ENCODE measurements at regions not wholly inside any gene's neighbourhood (a gene's known extent, or its start where the extent isn't known, plus 50 kb on each side); places are given as distances from the start of the nearest gene placed in this dataset.

DNA sequence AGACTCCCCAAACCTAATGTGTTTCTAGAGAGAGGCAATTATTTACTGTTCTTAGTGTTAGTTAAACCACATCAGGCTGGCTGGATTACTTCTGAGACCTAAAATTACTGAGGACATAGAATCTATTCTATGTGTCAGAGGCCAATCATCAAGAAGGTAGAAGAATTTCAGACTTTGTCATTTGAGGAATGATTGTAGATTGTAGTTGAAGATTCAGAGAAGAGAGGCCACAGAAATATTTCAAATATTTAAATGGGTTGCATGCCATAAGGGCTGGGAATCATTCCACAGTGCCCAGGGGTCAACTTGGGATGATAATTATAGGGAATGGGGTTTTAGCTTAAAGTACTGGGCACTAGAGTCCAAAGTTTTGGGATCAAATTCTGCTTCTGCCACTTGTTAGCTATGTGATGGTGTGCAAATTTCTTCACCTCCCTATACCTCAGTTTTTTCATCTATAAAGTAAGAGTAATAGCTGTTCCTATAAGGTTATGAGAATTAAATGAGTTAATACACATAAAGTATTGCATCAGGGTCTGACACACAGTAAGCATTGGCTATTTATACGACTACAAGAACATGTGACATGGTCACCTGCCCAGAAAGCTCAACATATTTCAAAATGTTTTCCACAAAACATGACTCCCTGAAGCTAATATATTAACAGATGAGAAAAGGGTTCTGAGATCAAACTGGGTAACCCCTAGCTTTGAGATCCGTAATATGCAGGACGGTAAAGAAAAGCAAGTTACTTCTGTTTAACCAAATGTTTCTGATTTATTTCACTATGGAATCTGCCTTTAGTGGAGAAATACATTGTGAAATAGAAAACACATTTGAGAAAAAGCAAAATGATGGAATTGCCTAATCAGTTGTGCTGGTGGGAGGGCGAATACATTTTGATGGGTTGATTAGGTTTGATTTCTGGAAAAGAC lies 69.7 kb upstream of the SPAG17 start:
- H3K27ac ChIP-seq (ENCODE audit: low read depth in 1 of 2, low read length in 1 of 2): no peak overlapping the region
- TF ChIP-seq, protein P1, sequence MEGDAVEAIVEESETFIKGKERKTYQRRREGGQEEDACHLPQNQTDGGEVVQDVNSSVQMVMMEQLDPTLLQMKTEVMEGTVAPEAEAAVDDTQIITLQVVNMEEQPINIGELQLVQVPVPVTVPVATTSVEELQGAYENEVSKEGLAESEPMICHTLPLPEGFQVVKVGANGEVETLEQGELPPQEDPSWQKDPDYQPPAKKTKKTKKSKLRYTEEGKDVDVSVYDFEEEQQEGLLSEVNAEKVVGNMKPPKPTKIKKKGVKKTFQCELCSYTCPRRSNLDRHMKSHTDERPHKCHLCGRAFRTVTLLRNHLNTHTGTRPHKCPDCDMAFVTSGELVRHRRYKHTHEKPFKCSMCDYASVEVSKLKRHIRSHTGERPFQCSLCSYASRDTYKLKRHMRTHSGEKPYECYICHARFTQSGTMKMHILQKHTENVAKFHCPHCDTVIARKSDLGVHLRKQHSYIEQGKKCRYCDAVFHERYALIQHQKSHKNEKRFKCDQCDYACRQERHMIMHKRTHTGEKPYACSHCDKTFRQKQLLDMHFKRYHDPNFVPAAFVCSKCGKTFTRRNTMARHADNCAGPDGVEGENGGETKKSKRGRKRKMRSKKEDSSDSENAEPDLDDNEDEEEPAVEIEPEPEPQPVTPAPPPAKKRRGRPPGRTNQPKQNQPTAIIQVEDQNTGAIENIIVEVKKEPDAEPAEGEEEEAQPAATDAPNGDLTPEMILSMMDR (IDR thresholded peaks at IDR 0.05; ENCODE audit: control extremely low read depth, extremely low read depth): no peak
- H3K4me1 ChIP-seq (ENCODE audit: control insufficient read depth in 5 of 5, insufficient read depth in 5 of 5, low read length in 5 of 5): no peaks in the 10 kb centered on the region

DNA sequence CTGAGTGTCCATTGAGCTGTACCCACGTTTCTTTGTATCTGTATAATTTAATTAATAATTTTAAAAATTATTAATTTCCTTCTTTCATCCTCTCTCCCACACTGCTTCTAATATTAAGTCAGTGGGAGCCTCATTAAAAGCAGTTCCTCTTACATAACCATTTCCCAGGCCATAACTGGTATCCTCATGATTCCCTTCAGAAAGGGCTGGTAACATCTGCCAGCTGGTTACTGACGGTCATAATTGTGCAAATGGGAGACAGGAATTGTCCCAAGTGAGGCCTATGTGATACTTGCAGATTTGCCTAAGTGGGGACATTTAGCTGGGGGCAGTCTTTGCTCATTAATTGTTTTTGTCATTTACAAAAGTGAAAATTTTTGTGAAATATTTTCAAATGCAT lies 69.0 kb upstream of the SPAG17 start:
- ATAC-seq (ENCODE audit: insufficient read depth, low FRiP score) (no peak), DNase-seq (peak in 1 of 3 donors; percentile 51)
- Histone ChIP-seq H3K27ac (ENCODE audit: low read depth in 1 of 2, low read length in 1 of 2) (no peak overlapping the region), H3K27me3 (ENCODE audit: control insufficient read depth in 3 of 3, insufficient read depth in 3 of 3, low read length in 2 of 3) (no peaks in the 10 kb centered on the region), H3K9ac (ENCODE audit: insufficient read depth in 1 of 2, low read length in 2 of 2) (no peak overlapping the region), H3K9me3 (ENCODE audit: control insufficient read depth in 4 of 4, insufficient read depth in 3 of 4, low read length in 3 of 4) (peaks cover 0 to 3% (median 0%) of the 10 kb centered on the region in 4 donors), H3K36me3 (ENCODE audit: control insufficient read depth in 4 of 4, insufficient read depth in 4 of 4, low read length in 4 of 4) (no peaks in the 10 kb centered on the region), H3K4me1 (ENCODE audit: control insufficient read depth in 5 of 5, insufficient read depth in 5 of 5, low read length in 5 of 5) (no peaks in the 10 kb centered on the region), H3K4me3 (no peak overlapping the region)
- 65 to 83% methylated on average over 2 of the region's 2 CpGs for WGBS, 2 donors
- TF ChIP-seq, protein P1 (IDR thresholded peaks at IDR 0.05; ENCODE audit: control extremely low read depth, extremely low read depth): no peak

More for the DNA sequence above, 69.7 kb upstream of the SPAG17 start:
- no peak for ATAC-seq (ENCODE audit: insufficient read depth, low FRiP score)
- H3K36me3 ChIP-seq (ENCODE audit: control insufficient read depth in 4 of 4, insufficient read depth in 4 of 4, low read length in 4 of 4): no peaks in the 10 kb centered on the region
- no peak overlapping the region for H3K9ac ChIP-seq (ENCODE audit: insufficient read depth in 1 of 2, low read length in 2 of 2)
- peak in 1 of 3 donors; percentile 34 for DNase-seq
- no peak overlapping the region for H3K4me3 ChIP-seq
- peaks cover 0 to 3% (median 0%) of the 10 kb centered on the region in 4 donors for H3K9me3 ChIP-seq (ENCODE audit: control insufficient read depth in 4 of 4, insufficient read depth in 3 of 4, low read length in 3 of 4)
- H3K27me3 ChIP-seq (ENCODE audit: control insufficient read depth in 3 of 3, insufficient read depth in 3 of 3, low read length in 2 of 3): no peaks in the 10 kb centered on the region
- 79 to 81% methylated on average over 4 of the region's 4 CpGs for WGBS, 2 donors

DNA sequence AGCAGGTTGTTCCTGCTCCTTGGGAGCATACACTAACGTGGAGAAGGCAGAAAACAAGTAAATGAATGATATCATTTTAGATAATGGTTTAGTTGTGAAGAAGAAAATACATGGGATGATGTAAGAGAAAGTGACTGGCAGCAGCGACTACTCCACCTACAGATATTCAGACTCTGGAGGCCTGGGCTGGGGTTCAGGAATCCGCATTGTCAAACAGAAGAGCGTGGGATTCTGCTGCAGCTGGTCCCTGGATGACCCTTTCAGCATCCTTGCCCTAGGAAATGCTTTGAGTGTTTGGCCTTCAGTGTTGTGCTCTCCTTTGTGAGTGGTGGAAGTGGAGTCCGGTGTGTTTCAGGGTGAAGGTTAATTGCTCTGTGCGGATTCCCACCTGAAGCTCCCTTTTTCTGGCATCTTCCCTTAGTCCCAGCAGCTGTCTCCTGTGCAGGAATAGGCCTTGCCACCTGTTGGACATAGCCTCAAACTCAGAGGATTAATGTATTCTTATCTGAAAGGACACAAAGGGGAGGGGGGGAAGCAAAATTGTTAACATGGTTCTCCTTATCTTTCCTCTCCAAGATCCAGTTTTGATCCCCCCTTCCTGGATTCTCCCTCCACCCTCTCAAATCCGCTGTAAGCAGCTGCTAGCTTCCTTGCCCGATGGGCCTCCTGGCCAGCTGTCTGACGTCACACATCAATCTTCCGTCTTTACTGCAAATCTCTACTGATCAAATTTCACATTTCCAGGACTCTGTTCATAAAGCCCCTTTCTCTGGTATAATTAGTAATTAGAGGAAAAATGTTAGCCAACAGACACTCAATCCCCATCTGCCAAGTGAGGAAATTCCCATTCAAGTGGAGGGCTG lies 68.3 kb upstream of the SPAG17 start:
- Histone ChIP-seq H3K9me3 (ENCODE audit: control insufficient read depth in 4 of 4, insufficient read depth in 3 of 4, low read length in 3 of 4) (no peaks in the 10 kb centered on the region), H3K36me3 (ENCODE audit: control insufficient read depth in 4 of 4, insufficient read depth in 4 of 4, low read length in 4 of 4) (no peaks in the 10 kb centered on the region), H3K4me3 (no peak overlapping the region), H3K27me3 (ENCODE audit: control insufficient read depth in 3 of 3, insufficient read depth in 3 of 3, low read length in 2 of 3) (no peaks in the 10 kb centered on the region), H3K9ac (ENCODE audit: insufficient read depth in 1 of 2, low read length in 2 of 2) (no peak overlapping the region), H3K27ac (ENCODE audit: low read depth in 1 of 2, low read length in 1 of 2) (no peak overlapping the region), H3K4me1 (ENCODE audit: control insufficient read depth in 5 of 5, insufficient read depth in 5 of 5, low read length in 5 of 5) (no peaks in the 10 kb centered on the region)
- DNase-seq (no peak), ATAC-seq (ENCODE audit: insufficient read depth, low FRiP score) (no peak)
- TF ChIP-seq, protein P1 (IDR thresholded peaks at IDR 0.05; ENCODE audit: control extremely low read depth, extremely low read depth): no peak
- WGBS, 2 donors: 57 to 72% methylated on average over 10 of the region's 10 CpGs

All from lung (tissue), 11 donors.